Caco-2 (cell line): ENCODE measurements at regions not wholly inside any gene's neighbourhood (a gene's known extent, or its start where the extent isn't known, plus 50 kb on each side); places are given as distances from the start of the nearest gene placed in this dataset.

Experiments
- BruUV-seq: library from RNA; stranded (reverse); fragments of 400-500 nt; replicated peaks from 2 replicates; lab custom pipeline; 2021; lab: Mats Ljungman, UMichigan
- CTCF ChIA-PET: fragments of 300-600 bp; sonication (Branson Sonifier 250); formaldehyde crosslinking; loops from one replicate; lab custom pipeline; 2022; ENCODE audit warnings: antibody characterized with exemption; lab: Charles Lee
- POLR2A ChIA-PET: fragments of 300-600 bp; sonication (Branson Sonifier 250); formaldehyde crosslinking; loops from one replicate; lab custom pipeline; 2022; ENCODE audit warnings: antibody characterized with exemption; lab: Charles Lee
- DNase-seq, 2 experiments: peaks; one replicate each; pipeline versions ENCODE4 v3.0.0 to v3.0.0-alpha.2; 2020 to 2022
- H3K27me3 ChIP-seq: replicated peaks from 2 replicates; pipeline ENCODE4 v1.6.0; 2011; ENCODE audit warnings: low read length; ENCODE audit not compliant: control insufficient read depth, insufficient read depth
- H3K36me3 ChIP-seq: 2 replicates; pipeline ENCODE4 v1.5.1; 2011; ENCODE audit warnings: low read length; ENCODE audit not compliant: control insufficient read depth, insufficient read depth
- H3K4me1 ChIP-seq: fragments of 250-450 bp; sonication (Bioruptor Pico); 2 replicates; pipeline ENCODE4 v1.5.1; 2020; ENCODE audit warnings: mild to moderate bottlenecking
- H3K4me3 ChIP-seq: 2 replicates; pipeline ENCODE4 v1.5.1; 2011; ENCODE audit warnings: low read depth, mild to moderate bottlenecking, control low read depth, low read length
- H3K9me3 ChIP-seq: fragments of 250-450 bp; sonication (Bioruptor Pico); 2 replicates; pipeline ENCODE4 v1.5.1; 2020; ENCODE audit warnings: mild to moderate bottlenecking, moderate library complexity
- H3K27ac Mint-ChIP-seq: one replicate; pipeline ENCODE4 v1.8.0; 2022; ENCODE audit warnings: mixed read lengths; ENCODE audit not compliant: unreplicated experiment
- H3K27me3 Mint-ChIP-seq: one replicate; pipeline ENCODE4 v1.8.0; 2022; ENCODE audit warnings: mixed read lengths; ENCODE audit not compliant: insufficient read depth, unreplicated experiment
- H3K36me3 Mint-ChIP-seq: one replicate; pipeline ENCODE4 v1.8.0; 2022; ENCODE audit warnings: mild to moderate bottlenecking, mixed read lengths; ENCODE audit not compliant: insufficient read depth, unreplicated experiment
- H3K4me1 Mint-ChIP-seq: one replicate; pipeline ENCODE4 v1.8.0; 2022; ENCODE audit warnings: low read depth, mixed read lengths; ENCODE audit not compliant: unreplicated experiment
- H3K4me3 Mint-ChIP-seq: one replicate; pipeline ENCODE4 v1.8.0; 2022; ENCODE audit warnings: mild to moderate bottlenecking, moderate library complexity, mixed read lengths; ENCODE audit not compliant: unreplicated experiment
- H3K9me3 Mint-ChIP-seq: one replicate; pipeline ENCODE4 v1.8.0; 2022; ENCODE audit warnings: mixed read lengths; ENCODE audit not compliant: unreplicated experiment
- CTCF ChIP-seq, 2 experiments: fragments of 200-600 bp in 1 of 2; IDR thresholded peaks; 1 replicate in 1 of 2; 2 replicates in 1 of 2; pipeline versions ENCODE4 v1.5.1 to v1.8.0; 2011 to 2022; ENCODE audit warnings: antibody characterized with exemption in 1 of 2, control low read depth in 1 of 2, inconsistent platforms in 1 of 2, low read depth in 1 of 2, low read length in 1 of 2, mild to moderate bottlenecking in 1 of 2, moderate library complexity in 1 of 2; ENCODE audit not compliant: insufficient read depth in 1 of 2, severe bottlenecking in 1 of 2, unreplicated experiment in 1 of 2
- intact Hi-C: fragments of 100-400 bp; cut with micrococcal nuclease; formaldehyde crosslinking; loops from one replicate; pipeline ENCODE4 v1.10.0; 2022; ENCODE audit not compliant: unreplicated experiment

- H3K27ac Mint-ChIP-seq = no peak overlapping the region
- TF ChIP-seq CTCF (IDR thresholded peaks at IDR 0.05; ENCODE audit: insufficient read depth in 1 of 2, low read depth in 1 of 2, low read length in 1 of 2, severe bottlenecking in 1 of 2, unreplicated experiment in 1 of 2) = no peak
- POLR2A ChIA-PET = no interaction called here
Measured at GRCh38 chr13:57443494-57443893, 188.1 kb upstream of the PCDH17 start.

GRCh38 chr13:57450356-57450755 lies 181.2 kb upstream of the PCDH17 start:
- POLR2A ChIA-PET = no interaction called here
- no peaks in the 10 kb centered on the region for H3K4me1 Mint-ChIP-seq
- no TSS peak for BruUV-seq

More at GRCh38 chr13:57443494-57443893, 188.1 kb upstream of the PCDH17 start:
- Mint-ChIP-seq H3K4me1 (no peaks in the 10 kb centered on the region), H3K36me3 (no peaks in the 10 kb centered on the region), H3K27me3 (peaks cover 6% of the 10 kb centered on the region), H3K4me3 (no peak overlapping the region), H3K9me3 (no peaks in the 10 kb centered on the region)
- DNase-seq = no peak
- no peaks in the 10 kb centered on the region for H3K27me3 ChIP-seq
- BruUV-seq = no TSS peak
- H3K36me3 ChIP-seq = no peaks in the 10 kb centered on the region
- intact Hi-C loops = no loop called here
- CTCF ChIA-PET = no interaction called here
- H3K4me1 ChIP-seq = no peaks in the 10 kb centered on the region
- no peaks in the 10 kb centered on the region for H3K9me3 ChIP-seq
- H3K4me3 ChIP-seq = no peak overlapping the region

GRCh38 chr13:57452228-57452627 lies 179.3 kb upstream of the PCDH17 start:
- H3K27me3 ChIP-seq = no peaks in the 10 kb centered on the region
- H3K4me3 ChIP-seq = no peak overlapping the region
- no peaks in the 10 kb centered on the region for H3K36me3 ChIP-seq
- no peak for TF ChIP-seq CTCF (IDR thresholded peaks at IDR 0.05; ENCODE audit: insufficient read depth in 1 of 2, low read depth in 1 of 2, low read length in 1 of 2, severe bottlenecking in 1 of 2, unreplicated experiment in 1 of 2)
- no peaks in the 10 kb centered on the region for H3K9me3 ChIP-seq
- Mint-ChIP-seq H3K4me3 (no peak overlapping the region), H3K27me3 (peaks cover 3% of the 10 kb centered on the region), H3K4me1 (no peaks in the 10 kb centered on the region), H3K9me3 (no peaks in the 10 kb centered on the region), H3K36me3 (no peaks in the 10 kb centered on the region), H3K27ac (no peak overlapping the region)
- no peaks in the 10 kb centered on the region for H3K4me1 ChIP-seq
- no peak for DNase-seq
- CTCF ChIA-PET = no interaction called here
- intact Hi-C loops = no loop called here
- POLR2A ChIA-PET = no interaction called here
- BruUV-seq = no TSS peak

More at GRCh38 chr13:57450356-57450755, 181.2 kb upstream of the PCDH17 start:
- DNase-seq = no peak
- H3K9me3 Mint-ChIP-seq = no peaks in the 10 kb centered on the region
- no peak overlapping the region for H3K4me3 ChIP-seq
- H3K4me3 Mint-ChIP-seq = no peak overlapping the region
- intact Hi-C loops = no loop called here
- H3K36me3 ChIP-seq = no peaks in the 10 kb centered on the region
- no peaks in the 10 kb centered on the region for H3K27me3 ChIP-seq
- CTCF ChIA-PET = no interaction called here
- peaks cover 3% of the 10 kb centered on the region for H3K27me3 Mint-ChIP-seq
- H3K4me1 ChIP-seq = no peaks in the 10 kb centered on the region
- no peak overlapping the region for H3K27ac Mint-ChIP-seq
- no peaks in the 10 kb centered on the region for H3K9me3 ChIP-seq
- TF ChIP-seq CTCF (IDR thresholded peaks at IDR 0.05; ENCODE audit: insufficient read depth in 1 of 2, low read depth in 1 of 2, low read length in 1 of 2, severe bottlenecking in 1 of 2, unreplicated experiment in 1 of 2) = no peak
- no peaks in the 10 kb centered on the region for H3K36me3 Mint-ChIP-seq
